HG02759 (cell line): ENCODE measurements at regions not wholly inside any gene's neighbourhood (a gene's known extent, or its start where the extent isn't known, plus 50 kb on each side); places are given as distances from the start of the nearest gene placed in this dataset.

Source experiments
- ATAC-seq: cut with Tn5 transposase; IDR thresholded peaks from one replicate; pipeline ENCODE4 v1.9.1; 2021; ENCODE audit warnings: mild to moderate bottlenecking, moderate library complexity; ENCODE audit not compliant: unreplicated experiment

DNA sequence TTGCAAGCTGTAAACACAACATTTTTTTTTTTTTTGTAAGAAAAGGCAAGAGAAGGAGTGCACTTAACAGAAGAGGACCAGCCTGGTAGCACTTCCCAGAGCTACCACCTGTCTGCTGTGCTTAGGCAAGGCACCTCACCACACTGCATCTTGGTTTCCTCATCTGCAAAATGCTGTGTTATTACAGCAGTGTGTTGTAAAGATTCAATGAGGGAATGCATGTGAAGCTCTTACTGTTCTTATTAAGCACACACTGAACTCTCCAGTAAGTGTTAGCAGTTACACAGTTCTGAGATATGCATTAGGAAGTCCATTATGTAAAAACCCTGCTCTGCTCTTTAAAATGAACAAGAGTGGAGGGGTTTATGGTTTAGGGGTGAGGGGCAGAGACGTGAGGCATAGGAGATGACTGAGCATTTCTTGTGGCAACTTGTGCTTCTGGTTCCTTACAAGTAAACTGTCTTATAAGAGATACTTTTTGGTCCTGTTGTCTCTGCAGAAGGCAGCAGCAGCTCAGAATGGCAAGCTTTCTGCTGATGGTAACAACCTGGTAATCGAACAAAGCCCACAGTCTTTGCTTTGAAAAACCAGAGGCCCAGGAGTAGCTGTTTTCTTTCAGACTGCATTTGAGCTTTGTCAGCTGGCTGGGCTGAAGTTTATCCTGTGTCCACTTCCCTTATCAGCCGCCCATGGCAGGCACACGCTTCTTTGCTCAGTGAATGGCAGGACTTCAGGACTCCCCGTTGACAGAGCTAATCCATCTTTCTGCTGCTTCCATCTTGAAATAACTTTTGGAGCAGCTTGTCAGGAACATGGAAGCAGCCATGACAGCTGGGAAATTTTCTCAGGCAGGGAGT lies 98.8 kb upstream of the BMPER start:
- no peak for ATAC-seq

DNA sequence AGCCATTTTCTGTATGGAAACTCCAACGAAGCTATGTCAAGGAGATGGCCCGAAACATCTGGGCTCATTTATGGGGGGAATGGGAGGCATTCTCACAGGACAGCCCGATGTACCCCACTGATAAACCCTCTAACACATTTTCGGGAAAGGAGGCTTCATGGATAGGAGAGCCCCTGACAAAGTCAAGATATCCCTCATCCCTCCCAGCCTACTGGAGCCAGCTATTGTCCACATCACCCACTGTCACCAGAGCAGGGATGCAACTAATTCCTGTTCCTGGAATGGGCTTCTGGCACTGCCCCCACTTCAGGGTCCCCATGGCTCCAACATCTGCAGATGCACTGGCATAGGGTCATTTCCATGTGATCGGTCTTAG lies 98.2 kb upstream of the BMPER start:
- no peak for ATAC-seq

DNA sequence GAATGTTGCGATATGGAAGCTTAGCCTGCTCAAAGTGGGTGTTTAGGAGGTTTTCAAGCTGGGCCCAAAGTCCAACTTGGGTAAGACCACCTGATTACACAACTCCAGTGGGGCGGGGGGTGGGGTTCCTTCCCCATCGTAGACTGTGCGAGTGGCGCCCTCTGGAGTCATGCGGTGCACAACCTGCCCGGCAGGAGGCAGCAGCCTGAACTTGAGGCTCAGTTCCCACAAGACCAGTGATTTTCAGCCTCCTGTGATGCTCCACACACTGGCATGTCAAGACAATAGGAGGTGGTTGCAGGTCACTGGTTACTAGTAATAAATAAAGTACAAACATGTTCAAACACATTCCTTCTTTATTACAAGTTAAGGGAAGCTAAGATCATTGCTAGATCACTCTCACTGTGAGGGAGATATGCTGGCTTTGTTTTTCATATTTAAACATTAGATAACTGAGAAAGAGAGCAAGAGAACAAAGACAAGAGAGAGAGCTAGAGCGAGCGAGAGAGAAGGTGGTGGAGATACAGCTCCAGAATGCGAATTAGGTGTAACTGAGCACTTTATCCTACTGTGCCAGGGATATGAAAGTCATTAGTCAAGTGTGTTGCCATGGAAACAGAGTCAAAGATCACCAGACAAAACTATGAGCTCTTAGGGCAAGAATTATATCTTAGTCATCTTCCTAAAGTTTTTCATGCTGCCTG lies 97.4 kb upstream of the BMPER start:
- no peak for ATAC-seq

DNA sequence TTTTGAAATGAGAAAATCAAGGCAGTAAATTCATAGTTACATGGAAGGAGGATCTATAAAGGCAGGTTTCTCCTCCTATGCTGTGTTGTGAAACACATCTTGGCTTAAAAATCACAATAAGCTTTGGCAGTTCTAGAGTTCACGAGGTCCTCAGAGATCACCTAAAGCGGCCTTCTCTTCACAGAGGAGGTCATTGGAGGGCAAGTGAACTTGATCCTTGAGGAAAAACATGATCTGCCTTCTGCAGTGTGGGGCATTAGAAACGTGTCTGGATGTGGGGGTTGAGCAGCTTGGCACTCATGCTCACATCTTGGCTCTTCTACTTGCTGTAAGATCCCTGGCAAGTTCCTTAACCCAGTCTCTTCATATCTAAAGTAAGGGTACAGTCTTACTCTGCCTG lies 96.1 kb upstream of the BMPER start:
- no peak for ATAC-seq

DNA sequence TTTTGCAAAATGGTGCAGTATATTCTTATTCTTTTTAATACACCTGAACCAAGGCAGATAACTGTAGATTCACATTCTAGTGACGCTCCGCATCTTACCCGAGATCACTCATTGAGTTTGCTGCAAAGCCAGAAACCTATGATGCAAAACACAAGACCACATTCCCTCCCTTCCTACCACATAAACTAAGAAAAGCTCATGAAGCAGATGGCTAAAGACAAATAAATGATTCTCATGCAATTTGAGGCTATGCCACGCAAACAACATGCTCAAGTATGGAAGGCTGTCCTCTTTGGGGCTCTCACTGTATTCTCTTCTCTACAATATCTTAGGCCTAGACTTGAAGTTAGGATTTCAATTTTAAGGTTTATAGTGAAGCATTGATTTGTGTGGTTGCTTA lies 95.0 kb upstream of the BMPER start:
- ATAC-seq = no peak

DNA sequence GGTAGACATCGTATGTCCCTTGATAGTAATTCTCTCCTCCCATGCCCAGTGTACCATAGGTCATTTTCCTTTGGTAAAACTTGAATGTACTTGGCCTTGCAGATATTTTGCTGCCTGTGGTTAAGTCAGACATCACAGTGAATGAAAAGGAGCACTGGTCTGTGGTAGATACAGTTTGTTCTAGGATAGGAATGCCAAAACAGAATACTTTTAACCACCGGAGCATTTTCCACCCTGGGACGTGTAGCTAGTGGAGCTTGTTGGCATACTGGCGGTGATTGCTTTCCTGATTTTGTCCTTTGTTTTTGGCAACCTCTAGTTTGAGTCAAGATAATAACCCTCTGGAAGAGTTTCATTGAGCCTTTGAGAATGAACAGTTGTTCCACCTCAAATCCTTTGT lies 92.0 kb upstream of the BMPER start:
- ATAC-seq = no peak

DNA sequence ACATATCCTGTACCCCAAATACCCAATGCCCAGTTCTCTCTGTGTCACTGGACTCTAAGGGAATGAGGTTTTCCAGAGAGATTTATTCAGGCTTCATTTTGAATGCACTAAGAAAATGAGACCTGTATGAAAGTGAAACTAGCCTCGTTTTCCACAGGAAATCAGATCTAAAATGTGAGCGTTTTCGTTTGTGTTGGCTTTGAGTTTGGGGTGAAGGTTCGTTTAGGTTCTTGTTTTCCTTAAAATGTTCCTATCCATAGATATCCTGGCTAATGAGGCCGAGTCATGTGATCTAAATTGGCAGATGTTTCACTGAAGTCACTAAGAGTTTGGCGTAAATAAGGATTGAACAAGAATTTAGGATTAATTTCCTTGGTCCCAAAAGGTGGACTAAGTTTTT lies 90.9 kb upstream of the BMPER start:
- no peak for ATAC-seq

DNA sequence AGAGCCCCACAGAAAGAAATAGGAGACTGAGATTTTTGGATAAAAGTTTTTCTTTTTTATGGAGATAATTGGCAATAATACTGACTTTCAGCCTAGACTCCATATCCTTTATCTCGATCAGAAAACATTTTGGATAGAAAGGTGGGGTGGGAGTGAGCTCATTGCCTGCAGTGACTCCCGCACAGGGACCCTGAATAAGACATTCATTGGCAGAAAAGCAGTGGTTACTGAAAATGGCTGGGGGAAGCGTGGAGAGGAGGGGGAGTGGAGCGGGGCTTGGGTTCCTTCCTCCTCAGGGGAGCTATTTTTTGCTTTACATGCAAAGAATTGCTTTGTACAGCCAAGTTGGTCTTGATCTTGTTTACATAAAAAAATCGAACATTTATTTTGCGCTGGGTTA lies 90.4 kb upstream of the BMPER start:
- ATAC-seq = no peak

DNA sequence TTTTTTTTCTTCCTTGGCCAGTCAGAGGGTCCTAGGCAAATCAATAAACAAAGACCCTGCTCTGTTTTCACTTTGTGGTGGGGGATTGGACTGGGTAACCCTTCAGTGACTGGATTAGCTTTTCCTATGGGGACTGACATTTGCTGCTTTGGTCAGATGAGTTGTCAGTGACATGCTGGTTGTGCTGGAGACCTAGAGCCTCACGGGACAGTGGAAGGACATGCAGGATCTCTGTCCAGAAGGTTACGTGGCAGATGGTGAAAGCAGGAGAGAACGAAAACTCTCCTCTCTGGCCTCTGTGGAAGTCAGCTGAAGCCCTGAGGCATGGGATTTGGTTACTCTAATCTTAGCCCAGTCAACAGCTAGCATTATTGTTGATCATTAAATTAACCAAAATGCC lies 90.0 kb upstream of the BMPER start:
- ATAC-seq = no peak

DNA sequence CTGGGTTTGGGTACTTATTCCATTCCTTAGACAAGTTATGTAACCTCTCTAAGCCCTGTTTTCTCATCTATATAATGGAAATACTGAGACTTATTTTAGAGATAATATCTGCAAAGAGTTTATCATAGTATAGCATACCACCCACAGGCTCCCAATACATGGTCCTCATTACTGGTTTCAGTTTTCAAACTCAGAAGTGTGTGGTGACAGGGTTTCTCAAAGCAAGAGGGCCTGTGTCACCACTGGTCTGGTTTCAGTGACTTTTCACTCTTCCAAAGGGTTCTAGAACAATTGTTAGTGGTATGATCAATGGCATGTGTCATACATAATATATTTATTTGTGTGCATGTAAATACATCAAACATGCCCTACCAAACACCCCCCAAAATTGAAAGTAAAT lies 89.2 kb upstream of the BMPER start:
- ATAC-seq = no peak

DNA sequence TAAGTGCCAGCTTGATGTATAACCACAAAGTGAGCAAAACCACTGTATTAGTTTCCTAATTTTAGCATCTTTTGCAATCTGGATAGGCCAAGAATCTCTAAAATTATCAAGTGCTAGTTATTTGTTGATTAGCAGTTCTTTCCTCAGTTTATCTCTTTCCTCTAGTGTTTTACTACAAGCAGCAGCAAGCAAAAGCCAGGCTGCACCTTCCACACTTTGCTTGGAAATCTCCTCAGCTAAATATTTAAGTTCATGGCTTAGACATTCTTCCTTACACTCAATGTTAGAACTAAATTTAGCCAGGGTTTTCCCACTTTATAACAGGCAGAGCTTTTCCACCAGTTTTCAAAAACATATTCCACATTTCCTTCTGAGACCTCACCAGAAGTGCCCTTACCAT lies 85.7 kb upstream of the BMPER start:
- ATAC-seq = no peak

DNA sequence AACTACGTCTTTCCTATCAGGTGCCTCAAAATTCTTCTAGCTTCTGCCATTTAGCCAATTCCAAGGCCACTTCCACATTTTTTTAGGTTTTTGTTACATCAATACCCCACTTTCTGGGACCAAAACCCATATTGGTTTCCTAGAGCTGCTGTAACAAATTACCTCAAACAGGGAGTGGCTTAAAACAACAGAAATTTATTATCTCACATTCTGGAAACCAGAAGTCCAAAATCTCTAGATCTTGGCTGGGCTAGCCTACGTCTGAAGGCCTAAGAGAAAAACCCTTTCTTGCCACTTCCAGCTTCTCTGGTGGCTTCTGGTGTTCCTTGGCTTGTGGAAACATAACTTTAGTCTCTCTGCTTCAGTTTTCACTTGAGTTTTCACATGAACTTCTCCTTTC lies 85.1 kb upstream of the BMPER start:
- no peak for ATAC-seq

DNA sequence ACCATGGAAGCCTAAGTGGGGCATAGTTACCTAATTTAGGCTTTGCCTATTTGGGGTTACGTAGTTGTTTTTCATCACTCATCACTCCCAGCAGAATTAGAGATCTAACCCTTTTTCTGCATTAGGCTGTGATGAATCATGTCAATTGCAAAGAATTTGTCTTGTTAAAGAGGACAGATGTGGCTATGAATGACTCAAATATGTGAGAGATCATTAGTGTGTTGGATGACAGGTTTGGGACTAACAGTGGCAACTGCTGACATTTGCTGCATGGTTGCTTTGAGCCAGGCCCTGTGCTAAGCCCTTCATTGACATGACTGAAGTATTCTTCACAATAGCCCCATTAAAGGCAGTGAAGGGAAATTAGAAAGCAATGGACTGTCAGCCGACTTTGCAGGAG lies 83.4 kb upstream of the BMPER start:
- ATAC-seq = no peak

DNA sequence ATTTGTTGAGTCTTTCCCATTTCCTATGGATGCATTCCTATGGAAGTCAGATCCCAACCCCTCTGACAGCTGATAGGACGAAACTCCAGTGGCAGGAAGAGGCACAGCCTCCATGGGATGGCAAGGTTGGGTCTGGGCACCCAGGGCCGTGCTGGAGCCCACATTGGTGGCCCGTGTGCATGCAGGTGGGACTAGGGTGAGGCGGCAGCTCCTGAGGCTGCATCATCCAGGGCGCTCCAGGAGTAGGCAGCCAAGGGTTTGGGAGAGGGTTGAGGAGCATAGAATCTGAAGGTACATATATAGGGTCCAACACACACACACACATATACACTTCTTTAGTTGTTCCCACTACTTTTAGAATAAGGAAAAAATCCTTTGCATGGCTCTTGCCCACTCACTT lies 81.4 kb upstream of the BMPER start:
- ATAC-seq = no peak

DNA sequence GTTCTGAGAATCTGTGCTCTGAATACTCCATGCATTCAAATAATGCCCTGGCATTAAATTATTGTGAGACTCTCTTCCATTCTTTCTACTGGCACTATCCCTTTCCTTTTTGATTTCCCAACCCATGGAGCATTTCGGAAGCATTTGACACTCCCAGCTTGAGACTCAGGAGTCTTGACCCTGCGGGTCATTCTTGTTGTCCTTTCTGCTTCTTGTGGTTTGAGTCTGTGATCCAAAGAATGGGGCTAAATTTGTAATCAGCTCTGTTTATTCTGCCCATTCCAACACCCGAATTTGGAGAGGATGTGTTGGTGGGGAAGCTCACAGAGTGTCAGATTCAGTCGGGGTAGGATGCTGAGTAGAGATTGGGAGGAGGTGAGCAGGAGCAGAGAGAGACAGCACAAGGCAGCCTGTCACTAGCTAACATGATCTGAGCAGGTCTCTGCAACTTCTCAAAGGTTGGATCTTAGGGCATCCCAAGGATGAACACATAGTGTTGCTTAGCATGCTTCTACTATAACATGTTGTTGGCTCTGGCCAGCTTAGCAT lies 80.4 kb upstream of the BMPER start:
- ATAC-seq = no peak

DNA sequence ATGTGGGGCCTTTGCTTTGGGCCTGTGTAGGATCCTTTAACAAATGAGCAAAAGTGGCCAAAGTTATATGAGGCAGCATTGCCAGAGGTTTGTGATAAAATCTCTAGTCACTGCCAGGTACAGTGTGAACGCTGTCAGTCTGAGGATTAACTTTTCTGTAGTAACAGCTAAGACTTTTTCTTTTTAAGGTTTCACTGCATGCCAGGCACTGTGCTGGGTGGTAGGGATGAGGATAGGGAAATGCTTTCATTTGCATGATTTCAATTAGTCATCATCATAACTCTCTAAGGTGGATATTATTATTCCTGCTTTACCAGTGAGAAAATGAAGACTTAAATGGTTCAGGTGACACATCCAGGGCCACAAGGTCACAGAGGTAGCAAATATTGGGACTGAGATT lies 79.7 kb upstream of the BMPER start:
- ATAC-seq = no peak

DNA sequence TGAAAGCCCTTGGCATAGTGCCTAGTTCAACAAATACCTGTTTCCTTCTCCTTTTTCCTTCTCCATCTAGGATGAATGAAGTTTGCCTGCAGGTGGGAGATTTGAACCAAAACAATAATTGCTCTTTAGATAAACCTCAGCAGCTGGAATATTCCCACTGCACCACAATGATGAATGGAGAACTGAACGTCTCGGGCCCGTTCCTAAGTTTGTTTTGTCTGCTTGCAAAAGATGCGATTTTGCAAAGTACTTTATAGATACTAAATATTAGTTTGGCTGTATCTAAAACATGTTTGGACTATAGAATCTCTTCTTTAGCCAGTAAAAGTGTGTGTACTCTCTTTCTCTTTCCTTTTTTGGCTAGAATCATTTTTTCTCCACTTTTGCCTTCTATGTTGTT lies 75.8 kb upstream of the BMPER start:
- no peak for ATAC-seq

DNA sequence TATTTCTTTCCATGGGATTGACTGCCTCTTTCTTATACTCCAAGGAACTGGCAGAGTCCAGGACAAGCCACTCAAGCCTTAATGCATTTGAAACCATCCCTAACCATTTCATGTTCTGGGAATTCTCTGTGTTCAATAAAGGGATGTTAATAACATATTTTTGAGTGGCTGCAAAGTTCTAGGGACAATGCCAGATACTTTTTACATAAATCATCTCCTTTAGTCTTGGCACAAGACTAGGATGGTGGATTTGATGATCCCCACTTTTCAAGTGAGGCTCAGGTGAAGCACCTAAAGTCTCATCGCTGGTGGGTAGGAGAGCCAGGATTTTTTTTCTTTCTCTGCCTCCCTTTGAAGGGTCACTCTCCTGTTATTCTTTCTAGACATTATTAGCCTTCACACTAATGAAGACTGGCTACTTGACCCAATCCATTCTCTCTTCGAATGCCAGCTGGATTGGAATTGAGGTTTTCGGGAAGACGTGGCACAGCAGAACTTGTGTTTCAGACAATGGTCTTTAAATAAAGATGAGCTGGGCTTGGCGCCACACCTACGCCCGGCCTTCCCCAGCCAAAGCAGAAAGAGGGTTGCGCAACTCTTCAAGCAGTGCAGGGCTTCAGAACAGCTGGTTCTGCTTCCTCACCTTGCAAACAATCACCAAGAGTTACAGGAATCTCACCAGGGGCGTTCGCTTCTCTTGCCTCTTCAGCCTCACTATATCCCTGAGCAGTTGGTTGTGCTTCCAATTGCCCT lies 73.8 kb upstream of the BMPER start:
- ATAC-seq = no peak

DNA sequence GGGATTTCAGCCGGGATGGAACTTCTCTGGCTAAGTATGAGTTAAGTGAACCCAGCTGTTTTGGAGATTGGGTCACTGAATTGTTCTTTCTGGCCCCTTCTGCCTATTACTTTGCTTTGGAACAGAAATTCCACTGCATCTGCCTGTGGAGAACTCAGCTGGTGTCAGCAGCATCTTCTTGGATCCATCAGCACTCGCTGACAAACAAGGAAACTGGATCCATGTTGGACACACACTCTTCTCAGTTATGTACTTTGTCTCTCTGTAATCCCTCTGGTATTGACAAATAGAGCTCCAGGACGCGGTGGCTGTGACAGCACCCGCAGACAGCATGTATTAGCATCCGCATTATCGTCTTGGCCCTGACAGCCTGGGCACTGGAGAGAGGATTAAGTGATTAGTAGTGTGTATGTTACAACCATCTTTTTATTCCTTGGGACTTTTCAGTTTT lies 73.0 kb upstream of the BMPER start:
- no peak for ATAC-seq

DNA sequence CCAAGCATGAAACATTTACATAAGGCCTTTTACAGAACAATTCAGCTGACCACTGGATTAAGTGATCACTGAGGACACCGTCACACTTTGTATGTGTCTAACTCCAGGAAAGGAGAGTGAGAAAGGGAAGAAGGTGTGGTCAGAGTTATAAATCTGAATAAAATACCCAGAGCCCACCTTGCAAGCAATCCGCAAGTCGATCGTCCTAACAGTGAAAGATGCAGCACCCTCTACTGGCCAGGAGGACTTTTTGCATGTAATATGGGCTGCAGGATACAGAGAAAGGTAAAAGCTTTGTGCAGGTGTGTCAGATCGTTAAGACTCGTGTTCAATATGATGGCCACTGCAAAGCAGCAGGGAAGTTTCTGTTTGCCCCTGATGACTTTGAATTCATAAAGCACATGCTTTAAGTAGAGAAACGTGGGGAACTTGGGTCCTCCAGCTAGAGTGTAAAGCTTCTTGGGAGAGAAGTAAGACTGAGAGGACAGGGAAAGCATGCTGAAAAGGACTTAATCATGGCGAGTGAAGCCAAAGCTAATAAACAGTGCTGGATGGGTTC lies 68.5 kb upstream of the BMPER start:
- no peak for ATAC-seq

DNA sequence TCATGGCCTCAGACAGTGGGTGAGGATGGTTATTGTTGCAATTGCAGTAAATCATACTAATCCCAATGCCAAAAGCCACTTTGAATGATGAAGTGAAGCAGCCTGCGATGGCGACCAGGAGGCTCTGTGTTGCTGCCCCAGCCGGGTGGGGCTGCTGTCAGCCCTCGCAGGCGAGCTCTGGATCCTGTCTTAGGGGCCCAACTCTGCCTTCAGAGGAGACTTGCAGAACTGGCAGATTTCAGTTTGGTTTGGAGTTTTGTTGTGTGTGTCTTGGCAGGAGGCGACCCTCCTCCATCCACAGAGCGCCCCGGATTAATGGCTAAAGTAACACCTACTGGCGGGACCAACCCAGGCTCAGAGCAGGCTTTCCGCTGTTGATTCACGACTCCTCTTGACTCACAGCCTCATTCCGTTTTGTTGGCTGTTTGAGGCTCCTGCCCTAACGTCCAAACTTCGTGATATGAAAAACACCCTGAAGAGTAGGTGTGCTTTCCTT lies 67.9 kb upstream of the BMPER start:
- no peak for ATAC-seq
